ENCODE measurements at regions not wholly inside any gene's neighbourhood (a gene's known extent, or its start where the extent isn't known, plus 50 kb on each side); places are given as distances from the start of the nearest gene placed in this dataset.

GRCh38 chr2:210961249-210961648, 404.9 kb downstream of the CPS1 start:
- Histone ChIP-seq H3K36me3 (no peaks in the 10 kb centered on the region), H3K4me3 (no peak overlapping the region), H3K9me3 (no peaks in the 10 kb centered on the region), H3K27me3 (no peaks in the 10 kb centered on the region), H3K27ac (no peak overlapping the region), H3K4me1 (no peaks in the 10 kb centered on the region)
- no peak for DNase-seq
- intact Hi-C loops (cut with DNase I), result no loop called here
- no peak for TF ChIP-seq POLR2AphosphoS5 (IDR thresholded peaks at IDR 0.05)
- WGBS, 2 donors, result 35 to 60% methylated on average over 2 of the region's 2 CpGs

DNA sequence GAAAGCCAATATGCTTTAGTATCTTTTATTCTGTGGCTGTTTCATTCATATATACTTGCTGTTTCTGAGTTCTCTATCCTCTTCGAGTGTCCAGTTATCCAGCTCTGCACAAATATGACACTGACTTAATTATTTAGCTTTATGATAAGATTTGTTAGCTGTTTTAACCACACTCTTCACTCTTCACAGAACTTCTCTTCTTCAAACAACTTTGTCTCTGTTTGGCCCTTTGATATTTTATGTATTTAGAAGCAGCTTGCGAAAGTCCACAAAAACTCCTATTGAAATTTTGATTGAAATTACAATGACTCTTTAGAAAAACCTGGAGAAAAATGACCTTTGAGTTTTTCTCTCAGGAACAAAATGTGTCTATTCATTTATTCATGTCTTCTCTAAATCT, 407.0 kb downstream of the CPS1 start:
- H3K27me3 ChIP-seq, result no peaks in the 10 kb centered on the region
- no peaks in the 10 kb centered on the region for H3K4me1 ChIP-seq
- TF ChIP-seq POLR2AphosphoS5 (IDR thresholded peaks at IDR 0.05) (no peak), POLR2A (IDR thresholded peaks at IDR 0.05) (no peak), EP300 (IDR thresholded peaks at IDR 0.05) (no peak)
- TF ChIP-seq, protein P1, sequence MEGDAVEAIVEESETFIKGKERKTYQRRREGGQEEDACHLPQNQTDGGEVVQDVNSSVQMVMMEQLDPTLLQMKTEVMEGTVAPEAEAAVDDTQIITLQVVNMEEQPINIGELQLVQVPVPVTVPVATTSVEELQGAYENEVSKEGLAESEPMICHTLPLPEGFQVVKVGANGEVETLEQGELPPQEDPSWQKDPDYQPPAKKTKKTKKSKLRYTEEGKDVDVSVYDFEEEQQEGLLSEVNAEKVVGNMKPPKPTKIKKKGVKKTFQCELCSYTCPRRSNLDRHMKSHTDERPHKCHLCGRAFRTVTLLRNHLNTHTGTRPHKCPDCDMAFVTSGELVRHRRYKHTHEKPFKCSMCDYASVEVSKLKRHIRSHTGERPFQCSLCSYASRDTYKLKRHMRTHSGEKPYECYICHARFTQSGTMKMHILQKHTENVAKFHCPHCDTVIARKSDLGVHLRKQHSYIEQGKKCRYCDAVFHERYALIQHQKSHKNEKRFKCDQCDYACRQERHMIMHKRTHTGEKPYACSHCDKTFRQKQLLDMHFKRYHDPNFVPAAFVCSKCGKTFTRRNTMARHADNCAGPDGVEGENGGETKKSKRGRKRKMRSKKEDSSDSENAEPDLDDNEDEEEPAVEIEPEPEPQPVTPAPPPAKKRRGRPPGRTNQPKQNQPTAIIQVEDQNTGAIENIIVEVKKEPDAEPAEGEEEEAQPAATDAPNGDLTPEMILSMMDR (IDR thresholded peaks at IDR 0.05), result no peak
- no peak overlapping the region for H3K27ac ChIP-seq
- intact Hi-C loops (cut with DNase I), result no loop called here
- 62 to 78% methylated on average over 2 of the region's 2 CpGs for WGBS, 2 donors
- H3K4me3 ChIP-seq, result no peak overlapping the region
- H3K9me3 ChIP-seq, result no peaks in the 10 kb centered on the region
- no peaks in the 10 kb centered on the region for H3K36me3 ChIP-seq
- DNase-seq, result no peak

DNA sequence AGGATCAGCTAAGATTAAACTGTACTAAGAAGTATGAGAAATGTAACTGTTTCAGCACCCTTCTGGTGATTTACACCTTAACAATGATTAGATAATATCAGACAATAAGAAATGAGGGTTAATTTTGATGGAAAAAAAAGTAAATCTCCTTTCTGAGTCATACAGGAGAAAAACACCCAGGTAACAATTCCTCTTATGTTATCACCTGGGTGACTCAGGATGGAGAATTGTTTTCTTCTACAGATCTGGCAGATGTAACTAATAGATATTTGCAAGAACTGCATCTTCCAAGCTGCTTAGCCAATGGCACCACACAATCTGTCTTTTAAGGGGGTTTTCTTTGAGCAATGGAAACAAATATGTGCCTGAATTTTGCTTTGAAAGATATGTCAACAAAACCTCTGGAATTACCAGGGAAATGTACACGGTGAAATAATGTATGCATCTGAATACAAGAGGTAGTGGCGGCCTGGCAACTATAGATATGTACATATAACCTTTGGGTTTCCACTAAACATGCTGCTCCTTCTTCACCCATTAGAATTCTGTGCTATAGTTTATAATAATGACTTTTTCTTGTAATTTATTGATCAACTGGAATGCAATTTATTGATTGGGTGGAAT, 407.9 kb downstream of the CPS1 start:
- Histone ChIP-seq H3K9me3 (no peaks in the 10 kb centered on the region), H3K27ac (no peak overlapping the region), H3K4me3 (no peak overlapping the region), H3K4me1 (no peaks in the 10 kb centered on the region), H3K36me3 (no peaks in the 10 kb centered on the region), H3K27me3 (no peaks in the 10 kb centered on the region)
- TF ChIP-seq, protein P1 (IDR thresholded peaks at IDR 0.05), result no peak
- TF ChIP-seq POLR2AphosphoS5 (IDR thresholded peaks at IDR 0.05) (no peak), POLR2A (IDR thresholded peaks at IDR 0.05) (no peak), EP300 (IDR thresholded peaks at IDR 0.05) (no peak)
- WGBS, 2 donors, result 65 to 76% methylated on average over 2 of the region's 2 CpGs
- intact Hi-C loops (cut with DNase I), result no loop called here
- no peak for DNase-seq

DNA sequence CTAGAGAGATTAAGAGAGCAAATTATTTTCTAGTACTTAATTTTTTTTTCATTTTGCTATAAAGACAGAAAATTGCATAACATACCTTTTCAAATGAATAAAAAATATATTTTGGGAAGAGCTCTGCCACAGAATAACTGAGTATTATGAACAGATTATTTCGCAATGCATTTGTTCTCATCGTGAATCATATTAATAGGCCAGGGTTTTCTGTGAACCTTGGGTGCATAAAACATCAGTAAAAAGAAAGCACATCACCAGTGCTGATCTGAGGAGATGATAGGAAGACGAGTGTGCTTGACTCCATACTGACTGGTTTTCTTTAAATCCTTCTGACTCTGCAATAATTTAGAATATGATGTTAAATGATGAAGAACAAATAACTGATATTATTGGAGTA, 409.1 kb downstream of the CPS1 start:
- H3K9me3 ChIP-seq, result no peaks in the 10 kb centered on the region
- whole genome bisulfite sequencing, 2 donors, result 68 to 81% methylated on average over 3 of the region's 3 CpGs
- TF ChIP-seq EP300 (IDR thresholded peaks at IDR 0.05), result no peak
- no peak for TF ChIP-seq POLR2AphosphoS5 (IDR thresholded peaks at IDR 0.05)
- TF ChIP-seq POLR2A (IDR thresholded peaks at IDR 0.05), result no peak
- TF ChIP-seq, protein P1 (IDR thresholded peaks at IDR 0.05), result no peak
- DNase-seq, result no peak
- no peak overlapping the region for H3K4me3 ChIP-seq
- intact Hi-C loops (cut with DNase I), result no loop called here
- no peaks in the 10 kb centered on the region for H3K36me3 ChIP-seq
- no peaks in the 10 kb centered on the region for H3K4me1 ChIP-seq
- no peak overlapping the region for H3K27ac ChIP-seq
- H3K27me3 ChIP-seq, result no peaks in the 10 kb centered on the region

GRCh38 chr2:210966330-210966729, 409.9 kb downstream of the CPS1 start:
- 87% methylated on average over 2 of the region's 2 CpGs for WGBS, 2 donors
- intact Hi-C loops (cut with DNase I), result no loop called here

More at GRCh38 chr2:210966330-210966729, 409.9 kb downstream of the CPS1 start:
- DNase-seq, result no peak
- no peak overlapping the region for H3K4me3 ChIP-seq
- H3K27me3 ChIP-seq, result no peaks in the 10 kb centered on the region
- H3K9me3 ChIP-seq, result no peaks in the 10 kb centered on the region
- no peak overlapping the region for H3K27ac ChIP-seq
- TF ChIP-seq EP300 (IDR thresholded peaks at IDR 0.05) (no peak), POLR2AphosphoS5 (IDR thresholded peaks at IDR 0.05) (no peak), POLR2A (IDR thresholded peaks at IDR 0.05) (no peak)
- TF ChIP-seq, protein P1 (IDR thresholded peaks at IDR 0.05), result no peak
- H3K4me1 ChIP-seq, result no peaks in the 10 kb centered on the region
- no peaks in the 10 kb centered on the region for H3K36me3 ChIP-seq
